HG03039 (cell line): ENCODE measurements at regions not wholly inside any gene's neighbourhood (a gene's known extent, or its start where the extent isn't known, plus 50 kb on each side); places are given as distances from the start of the nearest gene placed in this dataset.

ENCODE experiments used
- ATAC-seq: cut with Tn5 transposase; IDR thresholded peaks from one replicate; pipeline ENCODE4 v1.9.1; 2021; ENCODE audit warnings: mild to moderate bottlenecking, moderate library complexity; ENCODE audit not compliant: unreplicated experiment

- no peak for ATAC-seq
Measured at GRCh38 chr5:68429510-68429909, 214.0 kb downstream of the PIK3R1 start.

GRCh38 chr5:68430279-68430678 lies 214.7 kb downstream of the PIK3R1 start:
- no peak for ATAC-seq

DNA sequence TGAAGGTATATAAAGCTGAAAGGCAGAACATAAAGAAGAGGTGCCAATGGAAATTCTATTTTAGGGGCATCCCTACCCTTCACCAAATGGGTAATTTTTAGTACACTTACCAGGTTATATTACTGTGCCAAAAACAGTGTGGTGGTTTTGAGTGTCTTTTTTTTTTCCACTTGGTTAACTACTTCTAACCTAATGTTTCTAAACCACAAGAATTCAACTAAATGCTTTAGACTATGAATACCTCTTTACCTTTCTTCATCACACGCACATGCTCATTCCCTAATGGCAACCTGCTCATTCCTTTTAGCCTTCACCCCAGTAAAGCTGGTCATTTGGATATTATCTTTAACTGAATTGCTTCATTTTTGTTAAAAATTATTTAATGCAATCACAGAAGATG lies 215.6 kb downstream of the PIK3R1 start:
- no peak for ATAC-seq

DNA sequence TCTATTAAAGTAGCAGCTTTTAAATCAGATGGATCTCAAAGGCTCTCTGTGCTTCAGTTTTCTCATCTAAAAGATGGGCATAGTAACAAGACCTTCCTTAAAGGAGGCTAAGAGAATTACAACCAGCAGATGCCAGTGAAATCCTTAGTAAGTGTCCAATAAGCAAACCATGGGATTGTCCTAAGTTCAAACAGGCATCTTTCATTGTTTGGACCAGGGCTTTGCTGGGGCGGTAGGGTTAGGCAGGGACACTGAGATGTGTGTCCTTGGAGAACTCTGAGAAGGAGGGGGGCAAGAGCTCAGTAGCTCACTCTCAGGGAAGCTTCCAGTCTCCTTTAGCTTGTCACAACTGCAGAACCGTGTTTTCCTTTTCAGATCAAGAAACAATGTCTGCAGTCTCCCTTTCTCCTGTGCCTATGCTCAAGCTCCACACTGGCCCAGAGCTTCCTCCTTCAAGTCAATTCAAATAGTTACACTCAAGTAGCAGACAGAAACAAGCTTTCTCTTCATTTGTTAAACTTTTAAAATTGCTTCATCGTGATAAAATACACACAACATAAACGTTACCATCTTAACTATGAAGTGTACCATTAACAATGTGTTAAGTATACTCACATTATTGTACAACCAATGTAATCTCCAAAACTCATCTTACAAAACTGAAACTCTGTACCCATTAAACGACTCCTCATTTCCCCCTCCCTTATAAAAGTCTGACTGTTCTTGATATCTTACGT lies 216.2 kb downstream of the PIK3R1 start:
- ATAC-seq: no peak

- no peak for ATAC-seq
Measured at GRCh38 chr5:68432682-68433081, 217.1 kb downstream of the PIK3R1 start.

DNA sequence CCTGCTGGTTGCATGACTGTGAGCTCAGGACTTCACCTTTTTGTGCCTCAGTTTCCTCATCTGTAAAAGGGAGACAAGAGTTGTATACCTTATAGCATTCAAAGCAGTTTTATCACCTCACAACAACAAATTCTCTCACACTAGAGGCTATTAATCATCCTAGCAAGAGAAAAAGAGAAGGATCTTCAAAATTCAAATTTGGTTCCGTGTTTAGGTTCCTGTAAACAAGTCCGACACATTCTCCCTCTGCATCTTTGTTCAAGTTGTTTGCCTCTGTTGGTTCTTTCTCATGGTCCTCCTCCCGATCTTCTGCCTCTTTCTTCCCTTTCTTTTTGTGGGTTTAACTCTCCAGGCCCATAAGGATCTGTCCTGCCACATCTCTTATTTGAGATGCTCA lies 218.0 kb downstream of the PIK3R1 start:
- ATAC-seq: no peak

DNA sequence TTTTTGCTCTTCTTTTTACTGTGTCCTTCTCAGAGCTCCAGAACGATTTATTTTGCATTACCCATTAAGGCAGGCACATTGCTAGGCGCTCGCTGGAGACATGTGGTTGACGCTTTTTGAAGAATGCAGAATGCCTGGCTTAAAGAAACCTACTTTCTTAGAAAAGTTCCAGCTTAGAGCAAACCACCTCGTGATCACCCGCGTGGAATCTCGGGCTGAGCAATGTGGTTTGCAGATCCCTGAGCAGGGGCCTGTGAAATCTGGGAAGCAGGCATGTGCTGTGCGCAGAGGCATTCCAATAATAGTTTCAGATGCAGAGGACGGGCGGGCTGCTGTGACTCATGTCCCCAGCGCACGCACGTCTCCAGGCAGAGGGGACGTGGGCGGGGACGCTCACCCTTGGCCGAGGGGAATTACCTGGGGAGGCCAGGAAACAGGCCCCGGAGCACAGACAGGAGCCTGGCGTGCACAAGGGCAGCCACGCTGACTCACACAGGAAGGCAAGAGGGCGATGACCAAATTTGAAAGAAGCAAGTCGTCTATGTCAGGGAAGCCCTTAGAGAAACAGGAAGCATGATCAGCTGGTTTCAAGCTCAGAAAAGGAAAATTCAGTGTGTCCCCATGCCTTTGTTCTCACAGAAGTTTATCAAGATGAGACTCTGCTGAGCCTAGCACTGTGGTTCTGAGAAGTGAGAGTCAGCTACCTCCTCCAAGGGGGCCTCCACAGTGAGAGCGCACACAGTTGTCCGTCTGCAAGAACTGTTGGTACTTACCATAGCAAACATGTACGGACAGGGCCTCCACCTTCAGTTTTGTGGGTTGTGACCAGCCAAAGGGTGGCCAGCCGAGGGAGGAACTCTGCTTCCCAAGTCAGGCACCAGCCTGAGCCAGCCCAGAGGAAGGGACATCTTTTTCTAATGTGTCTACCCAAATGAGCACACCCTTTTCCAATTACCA lies 218.6 kb downstream of the PIK3R1 start:
- peak; percentile 92 for ATAC-seq

DNA sequence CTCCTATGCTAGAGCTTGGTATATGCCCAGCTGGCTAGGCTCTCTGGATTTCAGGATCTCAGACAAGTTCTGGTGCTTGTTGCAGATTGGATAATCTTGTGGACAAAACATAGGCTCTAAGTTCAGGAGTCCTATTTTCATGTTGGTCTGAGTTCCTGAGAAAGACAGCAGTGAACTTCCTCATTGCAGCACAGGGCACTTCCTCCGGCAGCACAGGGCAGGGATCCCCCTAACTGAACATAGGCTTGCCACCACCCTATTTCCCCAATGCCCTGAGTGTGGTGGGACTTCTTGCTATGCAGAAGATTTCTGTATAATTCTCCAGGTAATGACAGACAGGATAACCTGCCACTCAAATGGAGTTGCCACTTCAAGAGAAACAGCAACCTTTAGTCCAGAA lies 220.1 kb downstream of the PIK3R1 start:
- ATAC-seq: no peak

- ATAC-seq: no peak
Measured at GRCh38 chr5:68436686-68437520, 221.3 kb downstream of the PIK3R1 start.

- ATAC-seq: no peak
Measured at GRCh38 chr5:68438876-68439275, 223.3 kb downstream of the PIK3R1 start.

DNA sequence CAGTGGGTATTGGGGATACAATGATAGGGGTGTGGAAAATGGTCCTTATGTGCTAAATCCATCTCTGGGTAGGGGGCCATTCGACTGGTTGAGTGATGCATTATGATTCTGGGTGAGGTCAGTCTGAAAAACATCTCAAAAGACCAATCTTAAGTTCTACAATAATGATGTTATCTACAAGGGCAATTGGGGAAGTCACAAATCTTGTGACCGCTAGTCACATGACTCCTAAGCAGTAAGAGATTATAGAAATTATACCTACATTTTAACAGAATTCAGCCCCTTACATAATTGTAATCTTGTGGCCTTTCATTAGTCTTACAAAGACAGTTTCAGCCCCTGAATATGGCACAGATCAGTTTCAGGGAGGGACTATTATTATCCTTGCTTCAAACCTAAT lies 224.7 kb downstream of the PIK3R1 start:
- ATAC-seq: no peak

DNA sequence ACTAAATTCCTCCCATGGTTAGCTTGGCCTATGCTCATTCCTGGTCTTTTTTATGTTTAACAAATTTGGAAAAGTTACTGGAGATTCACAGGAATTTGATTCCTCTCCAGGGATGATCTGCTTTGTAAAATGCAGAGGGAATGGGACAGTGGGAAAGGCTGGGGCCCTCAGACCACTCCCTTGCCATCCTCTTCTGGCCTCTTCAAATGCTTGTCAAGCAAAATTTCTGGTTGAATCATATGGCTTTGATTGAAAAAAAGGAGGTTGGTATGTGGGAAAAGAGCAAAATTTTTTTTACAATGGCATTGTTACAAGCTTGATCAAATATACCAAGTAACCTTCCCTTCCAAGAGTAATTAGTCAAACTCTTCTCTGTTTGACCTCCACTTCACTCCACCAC lies 225.1 kb downstream of the PIK3R1 start:
- ATAC-seq: no peak

DNA sequence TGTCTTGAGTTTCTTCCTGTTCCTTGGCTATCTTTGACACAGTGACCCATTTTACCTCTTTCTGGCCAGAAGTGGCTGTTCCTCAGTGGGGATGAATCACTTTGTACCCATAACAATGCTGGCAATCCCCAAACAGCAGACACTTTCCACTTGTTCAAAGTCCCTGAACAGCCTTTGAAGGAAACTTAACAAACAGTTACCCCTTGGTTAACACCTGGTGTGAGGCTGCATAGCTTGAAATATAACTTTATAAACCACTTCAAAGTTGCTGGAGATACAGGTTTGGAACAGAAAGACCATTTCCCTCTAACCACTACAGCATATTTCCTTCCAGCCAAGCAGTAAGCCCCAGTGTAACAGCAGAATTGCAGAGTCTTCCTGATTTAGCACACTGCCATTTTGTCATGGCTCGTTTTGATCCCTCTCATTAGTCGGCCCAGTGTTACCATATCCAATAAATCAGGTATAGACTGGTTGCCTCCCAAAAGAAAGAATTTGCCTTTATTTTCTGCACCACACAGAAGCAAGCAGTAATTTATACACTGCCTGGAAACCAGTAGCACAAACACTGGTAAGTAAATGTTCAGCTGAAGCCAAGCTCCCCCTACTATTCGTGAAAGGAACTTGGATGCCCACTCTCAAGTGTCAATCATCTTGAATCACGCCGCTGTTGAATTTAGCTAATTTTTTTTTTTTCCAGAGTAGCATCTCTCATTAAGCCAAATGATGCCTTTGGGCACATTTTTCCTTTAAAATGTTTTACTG lies 225.9 kb downstream of the PIK3R1 start:
- ATAC-seq: no peak

DNA sequence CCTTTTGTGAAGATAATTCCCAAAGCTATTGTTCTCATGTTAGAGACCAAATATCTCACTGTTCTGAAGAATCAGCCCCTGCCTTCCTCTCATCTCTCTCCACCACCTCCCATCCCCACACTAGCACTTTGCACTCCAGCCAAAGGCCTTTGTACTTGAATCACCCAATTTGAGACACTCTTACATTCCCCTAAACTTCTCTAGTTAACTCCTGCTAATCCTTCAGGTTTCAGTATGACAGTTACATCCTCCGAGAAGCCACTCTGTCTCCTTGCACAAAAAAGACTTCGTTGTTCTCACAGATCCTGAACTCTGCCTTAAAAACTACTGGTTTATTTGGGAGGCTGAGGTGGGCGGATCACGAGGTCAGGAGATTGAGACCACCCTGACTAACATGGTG lies 227.5 kb downstream of the PIK3R1 start:
- no peak for ATAC-seq

GRCh38 chr5:68444048-68444447 lies 228.5 kb downstream of the PIK3R1 start:
- ATAC-seq: no peak

DNA sequence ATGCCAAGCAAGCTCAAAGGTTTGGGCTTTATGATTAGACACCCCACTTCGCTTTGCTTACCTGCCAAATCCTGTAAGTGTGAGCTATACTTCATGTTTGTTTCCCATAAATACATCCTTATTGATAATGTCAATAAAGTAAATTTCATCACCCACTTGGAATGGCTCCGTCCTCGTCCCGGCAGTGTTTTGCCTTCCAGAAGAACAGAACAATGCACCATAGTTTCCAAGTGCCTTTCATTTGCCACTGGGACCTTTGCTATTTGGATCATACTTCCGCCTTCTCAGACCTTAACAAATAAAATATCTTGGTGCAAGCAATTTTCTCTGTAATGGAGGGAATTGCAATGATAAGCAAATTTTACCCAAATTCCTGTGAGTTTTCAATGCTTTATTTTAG lies 229.3 kb downstream of the PIK3R1 start:
- no peak for ATAC-seq

DNA sequence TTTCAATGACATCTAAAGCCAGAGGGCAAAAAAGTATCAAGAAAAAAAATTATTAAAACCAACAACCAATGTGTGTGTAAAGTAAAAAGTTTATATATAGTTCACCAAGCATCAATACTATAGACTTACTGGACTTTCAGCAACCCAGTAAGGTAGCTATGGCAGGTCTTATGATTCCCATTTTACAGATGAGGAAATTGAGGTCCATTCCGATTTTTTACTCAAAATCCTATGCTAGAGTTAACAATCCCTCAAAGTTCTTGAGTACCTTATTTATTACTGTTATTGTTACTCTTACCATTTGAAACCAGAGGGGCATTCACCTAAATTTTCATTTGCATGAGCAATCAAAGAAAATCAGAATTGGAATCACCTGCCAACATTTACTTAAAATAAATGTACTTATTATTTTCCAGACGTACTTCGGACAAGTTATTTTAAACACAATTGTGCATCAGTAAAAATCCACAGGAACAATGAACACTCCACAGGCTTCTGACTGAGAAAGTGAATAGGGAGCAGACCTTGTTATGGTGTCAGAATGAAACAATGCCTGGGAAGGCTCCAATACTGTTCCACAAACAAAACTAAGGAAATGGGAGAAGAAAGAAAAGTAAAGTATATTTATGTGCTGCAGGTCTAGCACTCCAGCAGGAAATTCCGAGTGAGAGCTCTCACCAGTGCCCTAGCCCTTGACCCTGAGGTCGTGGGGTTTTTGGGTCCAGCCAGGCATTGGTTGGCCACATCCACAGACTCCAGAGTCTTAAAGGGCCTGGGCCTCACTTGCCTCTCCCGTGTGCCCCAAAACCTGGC lies 229.9 kb downstream of the PIK3R1 start:
- ATAC-seq: no peak

GRCh38 chr5:68446070-68446357 lies 230.5 kb downstream of the PIK3R1 start:
- no peak for ATAC-seq

- ATAC-seq: peak; percentile 83
Measured at GRCh38 chr5:68446487-68446894, 230.9 kb downstream of the PIK3R1 start.
